ENCODE measurements at regions not wholly inside any gene's neighbourhood (a gene's known extent, or its start where the extent isn't known, plus 50 kb on each side); places are given as distances from the start of the nearest gene placed in this dataset.

- TF ChIP-seq CTCF (optimal IDR thresholded peaks at IDR 0.05 in 1 of 3, IDR thresholded peaks at IDR 0.05 in 1 of 3, conservative IDR thresholded peaks at IDR 0.05 in 1 of 3; ENCODE audit: extremely low read depth in 1 of 3, insufficient read depth in 2 of 3, low read length in 3 of 3) (no peak), EZH2 (IDR thresholded peaks at IDR 0.05; ENCODE audit: low read length) (no peak)
These were observed 246.6 kb downstream of the PRELID2 start for GRCh38 chr5:145588558-145588957.

All from keratinocyte (primary cell).